Gastrocnemius medialis (tissue), 4 donors: ENCODE measurements at regions not wholly inside any gene's neighbourhood (a gene's known extent, or its start where the extent isn't known, plus 50 kb on each side); places are given as distances from the start of the nearest gene placed in this dataset.

Source experiments
- CTCF ChIP-seq, 5 experiments: fragments of 450-650 bp in 3 of 5; fragments of 200-600 bp in 2 of 5; sonication (generic) in 2 of 5; IDR thresholded peaks in 4 of 5; conservative IDR thresholded peaks in 1 of 5; 1 replicate in 4 of 5; 2 replicates in 1 of 5; pipeline ENCODE4 v1.5.1; 2016 to 2019; ENCODE audit warnings: antibody characterized with exemption in 5 of 5, mild to moderate bottlenecking in 3 of 5, moderate library complexity in 3 of 5
- POLR2A ChIP-seq, 2 donors: fragments of 450-650 bp; IDR thresholded peaks; one replicate each; pipeline ENCODE4 v1.6.1; 2017; ENCODE audit warnings: antibody characterized with exemption in 2 of 2, mild to moderate bottlenecking in 2 of 2, moderate library complexity in 2 of 2

DNA sequence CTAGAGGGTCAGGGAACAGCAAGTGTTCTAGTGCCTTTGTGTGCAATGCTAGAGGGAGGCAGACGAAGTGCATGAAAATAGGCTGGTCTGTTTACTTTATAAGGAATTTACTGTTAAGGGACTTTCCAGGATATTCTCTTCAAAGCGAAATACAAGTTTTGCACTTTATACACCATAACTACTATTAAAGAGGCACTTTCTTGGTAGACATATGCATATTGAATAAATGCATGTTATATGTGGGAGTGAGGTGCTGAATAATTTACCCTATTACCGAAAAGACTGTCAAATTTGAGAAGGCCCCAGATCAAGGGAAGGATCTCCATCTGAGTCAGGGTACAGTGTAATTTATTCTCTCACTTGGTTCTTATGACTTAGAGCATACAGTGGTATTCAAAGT is 310.5 kb downstream of the S1PR1 start:
- TF ChIP-seq CTCF (IDR thresholded peaks at IDR 0.05 in 4 of 5, conservative IDR thresholded peaks at IDR 0.05 in 1 of 5) (no peak), POLR2A (IDR thresholded peaks at IDR 0.05) (no peak)
